ENCODE measurements at regions not wholly inside any gene's neighbourhood (a gene's known extent, or its start where the extent isn't known, plus 50 kb on each side); places are given as distances from the start of the nearest gene placed in this dataset.
"Not testable (repeated sequence)": the region's sequence is repeated elsewhere in the genome, so short reads cannot be mapped to it uniquely, and the experiment has no call there.

DNA sequence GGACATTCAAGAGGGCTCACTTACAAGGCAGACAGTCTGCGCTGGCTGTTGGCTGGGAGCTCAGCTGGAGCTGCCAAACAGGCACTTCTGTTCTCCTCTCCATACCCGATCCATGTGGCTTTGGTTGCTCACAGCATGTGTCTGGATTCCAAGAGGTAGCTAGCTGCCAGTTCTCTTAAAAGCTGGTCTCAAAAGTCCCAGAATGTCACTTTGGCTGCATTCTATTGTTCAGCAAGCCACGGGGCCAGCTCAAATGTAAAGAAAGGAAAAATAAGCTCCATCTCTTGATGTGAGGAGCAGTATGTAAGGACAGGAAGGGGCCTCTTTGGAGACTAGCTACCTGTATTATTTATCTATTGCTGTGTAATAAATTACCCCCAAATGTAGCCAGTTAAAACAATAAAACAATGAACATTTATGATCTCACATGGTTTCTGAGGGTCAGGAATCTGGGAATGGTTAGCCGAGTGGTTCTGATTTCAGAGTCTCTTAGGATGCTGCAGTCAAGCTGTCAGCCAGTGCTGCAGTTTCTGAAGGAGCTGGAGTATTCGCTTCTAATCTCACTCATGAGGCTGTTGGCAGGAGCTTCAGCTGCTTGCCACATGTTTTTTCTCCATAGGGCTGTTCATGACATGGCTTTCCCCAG lies 112.7 kb upstream of the CLINT1 start:
- DNase-seq (ENCODE audit: low read depth) = peak; percentile 28

DNA sequence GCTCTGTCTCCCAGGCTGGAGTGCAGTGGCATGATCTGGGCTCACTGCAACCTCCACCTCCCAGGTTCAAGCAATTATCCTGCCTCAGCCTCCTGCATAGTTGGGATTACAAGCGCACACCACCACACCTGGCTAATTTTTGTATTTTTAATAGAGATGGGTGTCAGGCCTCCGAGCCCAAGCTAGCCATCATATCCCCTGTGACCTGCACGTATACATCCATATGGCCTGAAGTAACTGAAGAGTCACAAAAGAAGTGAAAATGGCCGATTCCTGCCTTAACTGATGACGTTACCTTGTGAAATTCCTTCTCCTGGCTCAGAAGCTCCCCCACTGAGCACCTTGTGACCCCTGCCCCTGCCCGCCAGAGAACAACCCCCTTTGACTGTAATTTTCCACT lies 109.6 kb upstream of the CLINT1 start:
- not testable (repeated sequence) for DNase-seq (ENCODE audit: low read depth)

DNA sequence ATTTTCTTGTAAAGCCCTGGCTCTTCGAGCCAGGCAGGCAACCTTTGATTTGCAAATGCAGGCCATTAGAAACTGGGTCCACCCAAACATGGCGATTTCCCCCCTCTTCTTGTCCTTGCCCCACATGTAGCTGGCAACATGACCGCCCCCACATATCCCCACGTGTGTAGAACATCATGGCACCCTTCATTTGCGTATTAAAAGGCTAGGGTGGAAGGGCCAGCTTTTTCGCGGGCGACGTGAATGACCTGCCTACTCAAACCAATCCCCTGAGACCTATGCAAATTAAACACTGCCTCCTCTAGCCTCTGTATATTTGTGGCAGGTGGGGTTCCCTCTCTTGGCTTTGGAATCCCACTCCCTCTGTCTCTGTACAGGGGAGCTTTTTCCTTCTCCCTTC lies 107.0 kb upstream of the CLINT1 start:
- no peak for DNase-seq (ENCODE audit: low read depth)

DNA sequence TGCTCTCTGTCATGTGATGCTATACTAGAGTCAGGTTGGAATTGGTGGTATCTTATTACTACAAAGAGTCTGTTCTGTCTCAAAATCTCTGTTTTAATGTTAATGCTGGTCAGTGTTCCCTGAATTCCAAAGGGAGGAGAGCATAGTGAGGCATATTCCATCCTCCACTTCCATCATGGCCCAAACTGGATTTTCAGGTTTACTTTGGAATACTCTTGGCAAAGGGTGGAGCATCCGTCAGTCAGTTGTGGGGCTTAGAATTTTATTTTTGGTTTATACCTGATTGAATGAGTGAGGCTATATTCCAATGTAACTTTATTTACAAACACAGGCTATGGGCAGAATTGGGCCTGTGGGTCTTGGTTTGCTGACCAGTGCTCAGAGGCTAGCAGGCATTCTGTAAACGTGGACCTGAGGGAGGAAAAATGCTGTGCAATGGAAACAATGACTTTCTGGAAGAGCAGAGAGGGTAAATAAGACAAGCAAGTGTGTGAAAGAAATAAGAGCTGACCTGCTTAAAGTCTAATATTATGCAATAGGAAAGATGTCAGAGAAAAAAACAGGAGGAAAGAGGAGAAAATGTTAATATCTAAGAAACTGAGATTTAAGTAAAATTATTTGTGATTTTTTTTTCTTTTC lies 106.2 kb upstream of the CLINT1 start:
- peak; percentile 18 for DNase-seq (ENCODE audit: low read depth)

DNA sequence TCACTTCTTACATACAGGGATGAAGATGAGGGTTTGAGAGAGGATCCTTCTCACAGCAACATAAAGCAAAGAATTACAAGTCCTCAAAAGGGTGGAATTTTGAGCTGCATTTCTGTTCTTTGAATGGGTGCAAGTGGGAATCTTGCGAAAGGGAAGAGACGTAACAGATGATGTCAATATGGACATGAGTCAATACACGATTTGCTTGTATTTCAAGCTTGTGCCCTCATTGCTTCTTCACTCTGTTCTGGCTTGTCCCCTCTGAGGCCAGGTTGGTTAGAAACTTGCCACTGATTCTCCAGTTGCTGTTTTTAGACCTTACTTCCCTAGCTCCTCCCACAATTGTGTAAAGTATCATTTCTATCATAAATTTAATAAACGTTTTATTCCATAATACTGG lies 104.8 kb upstream of the CLINT1 start:
- DNase-seq (ENCODE audit: low read depth) = no peak

DNA sequence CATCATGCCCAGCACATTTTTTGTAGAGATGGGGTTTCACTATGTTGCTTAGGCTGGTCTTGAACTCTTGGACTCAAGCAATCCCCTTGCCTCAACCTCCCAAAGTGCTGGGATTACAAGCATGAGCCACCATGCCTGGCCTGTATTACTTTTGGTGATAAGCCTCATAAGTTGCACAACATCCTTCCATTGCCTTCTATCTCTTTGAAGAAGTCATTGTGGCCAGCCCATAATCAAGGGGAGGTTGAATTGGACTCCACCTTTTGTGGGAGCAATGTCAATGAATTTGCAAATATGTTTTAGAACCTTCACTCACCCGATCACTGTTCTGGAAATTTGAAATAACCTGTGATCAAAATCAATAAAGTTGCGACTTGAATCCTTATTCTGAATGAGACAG lies 104.3 kb upstream of the CLINT1 start:
- DNase-seq (ENCODE audit: low read depth) = no peak

DNA sequence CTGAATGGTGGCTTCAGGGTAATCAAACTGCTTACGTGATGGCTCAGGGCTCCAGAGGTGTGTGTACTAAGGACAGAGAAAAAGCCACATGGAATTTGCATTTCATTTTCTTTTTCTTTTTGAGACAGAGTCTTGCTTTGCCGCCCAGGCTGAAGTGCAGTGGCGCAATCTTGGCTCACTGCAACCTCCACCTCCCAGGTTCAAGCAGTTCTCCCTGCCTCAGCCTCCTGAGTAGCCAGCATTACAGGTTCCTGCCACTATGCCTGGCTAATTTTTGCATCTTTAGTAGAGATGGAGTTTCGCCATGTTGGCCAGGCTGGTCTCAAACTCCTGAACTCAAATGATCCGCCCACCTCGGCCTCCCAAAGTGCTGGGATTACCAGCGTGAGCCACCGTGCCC lies 103.7 kb upstream of the CLINT1 start:
- DNase-seq (ENCODE audit: low read depth) = not testable (repeated sequence)

DNA sequence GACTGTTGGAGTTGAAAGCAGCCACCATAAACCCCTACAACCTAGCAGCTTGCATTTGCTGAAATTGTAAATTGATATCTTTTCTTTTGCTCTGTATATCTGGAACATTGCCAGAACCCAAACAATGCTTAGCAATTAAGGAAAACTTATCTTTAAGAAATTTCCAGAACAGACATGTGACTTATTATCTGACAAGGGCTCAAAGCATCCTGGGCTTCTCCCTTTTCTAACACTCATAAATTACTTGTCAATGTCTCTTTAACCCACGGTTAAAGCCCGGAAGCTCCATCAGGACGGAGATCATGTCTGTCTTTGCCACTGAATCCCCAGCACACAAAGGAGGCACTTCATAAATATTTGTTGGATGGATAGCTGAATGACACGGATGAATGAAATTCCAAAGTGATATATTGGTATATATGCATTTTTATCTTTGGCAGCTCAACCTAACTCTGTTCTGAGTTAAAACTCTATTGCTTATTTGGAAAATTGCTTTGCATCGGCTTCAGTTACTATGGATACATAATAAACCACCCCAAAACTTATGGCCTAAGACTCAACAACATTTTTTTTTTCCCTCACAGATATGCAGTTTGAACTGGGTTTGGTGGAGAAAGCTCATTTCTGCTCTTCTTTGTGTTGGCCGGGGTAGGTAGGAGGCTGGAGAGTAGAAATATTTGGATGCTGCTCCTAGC lies 103.1 kb upstream of the CLINT1 start:
- DNase-seq (ENCODE audit: low read depth) = no peak

DNA sequence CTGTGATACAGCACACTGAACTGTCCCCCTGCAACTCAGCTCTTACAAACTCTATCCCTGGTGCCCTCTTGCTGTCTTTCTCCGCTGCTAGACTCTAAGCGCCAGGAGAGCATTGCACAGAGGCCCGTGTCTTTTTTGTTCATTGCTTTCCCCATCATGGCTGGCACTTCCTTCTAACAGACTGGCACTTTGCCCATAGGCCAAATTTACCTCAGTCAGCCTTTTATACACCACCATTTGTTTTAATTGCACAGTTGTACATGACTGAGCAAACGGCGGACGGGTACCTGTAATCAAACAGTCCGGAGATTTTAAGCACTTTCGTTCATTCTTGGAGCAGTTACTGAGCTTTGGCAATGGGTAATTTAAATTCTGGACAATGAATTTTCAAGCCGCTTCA lies 102.2 kb upstream of the CLINT1 start:
- no peak for DNase-seq (ENCODE audit: low read depth)

DNA sequence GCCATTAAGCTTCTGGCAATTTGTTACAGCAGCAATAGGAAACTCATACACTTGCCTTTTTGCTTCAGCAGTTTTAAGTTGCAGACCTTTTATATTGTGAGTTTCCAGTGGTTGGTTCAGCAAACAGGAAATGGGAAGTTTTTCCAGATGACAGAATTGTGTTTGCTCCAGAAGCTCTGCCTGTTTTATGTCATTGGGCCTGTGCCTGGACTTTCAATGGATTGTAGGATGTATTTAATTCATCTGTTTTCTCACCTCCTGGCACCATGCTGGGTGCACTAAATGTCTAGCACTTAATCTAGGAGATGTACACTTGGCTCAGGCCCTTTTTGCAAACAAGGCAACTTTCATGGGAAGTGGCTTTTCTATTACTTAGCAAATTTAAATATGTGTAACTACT lies 100.4 kb upstream of the CLINT1 start:
- no peak for DNase-seq (ENCODE audit: low read depth)

DNA sequence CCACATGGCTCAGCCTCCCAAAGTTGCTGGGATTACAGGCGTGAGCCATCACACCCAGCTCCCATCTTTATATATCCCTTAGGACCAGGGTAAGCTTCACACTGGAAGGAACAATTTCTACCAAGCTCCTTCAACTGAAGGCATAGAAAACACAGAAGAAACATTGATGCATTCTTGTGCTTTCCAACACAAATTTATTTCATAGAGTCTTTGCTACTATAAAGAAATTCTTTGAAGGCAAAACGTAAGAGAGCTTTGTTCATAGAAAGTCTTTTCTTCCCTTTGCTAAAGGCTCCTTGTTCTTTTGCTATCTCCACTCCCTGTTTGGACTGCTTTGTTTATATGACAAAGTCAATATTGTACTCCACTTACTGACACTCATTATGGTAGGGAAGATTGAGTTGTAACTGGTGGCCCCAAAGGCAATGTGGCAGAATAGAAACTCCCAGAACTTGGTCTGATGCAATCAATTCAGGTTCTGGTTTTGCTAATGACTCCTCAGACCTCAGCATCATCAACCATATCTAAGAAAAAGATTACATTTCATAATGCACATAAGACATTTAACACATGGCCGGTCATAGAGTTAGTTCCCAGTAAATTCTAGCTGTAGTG lies 97.4 kb upstream of the CLINT1 start:
- DNase-seq (ENCODE audit: low read depth) = no peak

DNA sequence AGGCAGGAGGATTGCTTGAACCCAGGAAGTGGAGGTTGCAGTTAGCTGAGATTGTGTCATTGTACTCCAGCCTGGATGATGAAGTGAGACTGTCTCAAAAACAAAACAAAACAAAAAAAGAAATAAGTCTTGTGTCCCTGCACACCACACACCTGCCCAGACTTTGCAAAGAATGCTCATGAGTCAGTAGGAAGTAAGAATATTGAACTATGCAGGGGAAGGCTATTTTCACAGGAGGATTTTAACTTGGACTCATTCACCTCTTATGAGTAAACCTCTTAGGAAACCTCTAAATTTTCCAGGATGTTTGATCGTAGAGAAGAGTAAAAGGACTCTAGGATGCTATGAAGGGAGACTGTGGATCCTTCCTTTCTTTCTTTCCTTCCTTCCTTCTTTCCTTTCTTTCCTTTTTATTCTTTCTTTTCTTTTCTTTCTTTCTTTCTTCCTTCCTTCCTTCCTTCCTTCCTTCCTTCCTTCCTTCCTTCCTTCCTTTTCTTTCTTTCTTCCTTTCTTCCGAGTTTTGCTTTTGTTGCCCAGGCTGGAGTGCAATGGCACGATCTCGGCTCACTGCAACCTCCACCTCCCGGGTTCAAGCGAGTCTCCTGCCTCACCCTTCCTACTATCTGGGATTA lies 96.7 kb upstream of the CLINT1 start:
- DNase-seq (ENCODE audit: low read depth) = no peak

DNA sequence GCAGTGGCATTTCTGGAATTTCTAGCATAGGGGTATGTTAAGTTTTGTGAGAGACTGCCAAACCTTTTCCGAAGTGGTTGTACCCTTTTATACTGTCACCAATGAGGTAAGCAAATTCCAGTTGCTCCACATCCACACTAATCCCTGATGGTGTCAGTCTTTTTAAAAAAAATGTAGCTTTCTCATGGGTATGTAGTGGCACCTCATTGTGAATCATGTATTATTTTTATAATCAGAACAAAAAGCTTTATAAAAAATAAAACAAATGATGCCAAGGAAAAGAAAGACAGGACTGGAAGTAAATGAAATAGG lies 93.4 kb upstream of the CLINT1 start:
- DNase-seq (ENCODE audit: low read depth) = no peak

DNA sequence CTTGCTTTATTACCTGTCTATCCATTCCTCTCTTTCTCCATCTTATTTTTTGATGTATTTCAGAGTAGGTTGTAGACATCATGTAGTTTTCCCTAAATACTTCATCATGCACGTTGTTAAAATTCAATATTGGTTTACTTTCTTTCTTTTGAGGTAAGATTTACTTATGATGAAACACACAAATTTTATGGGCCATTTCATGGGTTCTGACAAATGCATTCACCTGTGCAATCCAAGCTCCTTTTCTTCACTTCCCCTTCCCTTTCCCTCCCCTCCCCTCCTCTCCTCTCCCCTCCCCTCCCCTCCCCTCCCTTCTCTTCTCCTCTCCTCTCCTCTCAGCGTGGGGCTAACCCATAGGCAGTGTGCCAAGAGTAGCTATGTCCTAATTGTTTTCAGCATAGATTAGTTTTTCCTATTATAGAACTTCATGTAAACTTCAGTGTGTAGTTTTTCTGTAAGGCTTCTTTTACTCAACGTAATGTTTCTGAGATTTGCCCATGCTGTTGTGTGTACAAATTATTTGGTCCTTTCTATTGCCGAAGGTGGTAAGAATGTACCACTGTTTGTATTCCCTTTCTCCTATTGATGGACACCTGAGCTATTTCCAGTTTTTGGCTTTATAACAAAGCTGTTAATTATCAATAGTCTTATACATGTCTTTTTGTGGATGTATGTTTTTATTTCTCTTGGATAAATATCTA lies 92.9 kb upstream of the CLINT1 start:
- DNase-seq (ENCODE audit: low read depth) = no peak

DNA sequence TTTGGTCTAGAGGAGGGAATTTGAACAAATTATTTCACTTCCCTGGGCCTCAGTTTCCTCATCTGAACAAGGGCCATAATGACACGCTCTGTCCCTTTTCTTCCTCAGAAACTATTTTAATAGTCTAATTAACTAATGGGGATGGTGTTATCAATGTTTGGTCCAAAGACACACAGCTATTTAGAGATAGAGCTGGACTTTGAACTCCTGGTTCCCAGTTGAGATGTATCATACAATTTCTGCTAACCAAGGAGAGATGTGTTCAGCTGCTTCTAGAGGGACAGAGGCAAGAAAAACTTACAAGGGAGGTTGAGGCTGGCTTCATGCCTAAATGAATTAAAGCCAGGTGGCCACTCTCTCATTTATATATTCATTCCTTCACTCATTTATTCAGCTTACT lies 90.6 kb upstream of the CLINT1 start:
- no peak for DNase-seq (ENCODE audit: low read depth)

DNA sequence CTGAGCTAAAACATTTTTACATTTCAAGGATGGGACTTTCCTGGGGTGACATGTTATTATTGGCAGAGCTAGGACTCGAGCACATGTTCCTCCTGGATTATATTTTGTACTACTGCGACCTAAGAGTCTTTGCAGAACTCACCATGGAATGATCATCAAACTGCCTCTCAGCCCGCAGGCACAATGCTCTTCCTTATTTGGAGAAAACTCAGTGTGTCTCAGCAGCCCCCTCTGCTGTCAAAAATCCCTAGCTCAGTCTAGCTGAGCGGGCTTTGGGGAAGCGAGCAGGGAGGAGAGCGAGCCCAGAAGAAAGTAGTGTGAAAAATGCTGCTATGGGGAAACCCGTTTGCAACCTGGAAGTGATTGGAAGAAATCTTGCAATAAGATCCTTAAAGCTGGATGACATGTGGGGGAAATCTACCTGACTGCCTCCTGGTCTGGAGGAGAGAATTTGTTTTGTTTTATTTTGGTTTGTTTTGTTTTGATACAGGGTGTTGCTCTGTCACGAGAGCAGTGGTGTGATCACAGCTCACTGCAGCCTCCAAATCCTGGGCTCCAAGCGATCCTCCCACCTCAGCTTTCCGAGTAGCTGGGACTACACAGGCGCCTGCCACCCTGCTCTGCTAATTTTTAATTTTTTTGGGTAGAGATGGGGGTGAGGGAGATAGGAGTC lies 89.9 kb upstream of the CLINT1 start:
- peak; percentile 85 for DNase-seq (ENCODE audit: low read depth)

DNA sequence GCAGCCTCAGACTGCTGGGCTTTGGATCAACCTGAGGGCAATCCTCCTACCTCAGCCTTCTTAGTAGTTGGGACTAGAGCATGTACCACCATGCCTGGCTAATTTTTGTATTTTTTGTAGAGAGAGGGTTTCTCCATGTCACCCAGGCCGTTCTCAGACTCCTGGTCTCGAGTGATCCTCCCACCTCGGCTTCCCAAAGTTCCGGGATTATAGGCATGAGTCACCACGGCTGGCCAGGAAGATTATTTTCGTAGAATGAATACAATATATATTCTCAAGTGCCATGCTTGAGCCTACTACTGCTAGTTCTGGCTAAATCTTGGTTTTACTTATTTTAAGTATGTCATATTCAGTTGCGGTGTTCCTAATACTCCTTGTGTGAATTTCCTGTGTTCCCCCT lies 88.2 kb upstream of the CLINT1 start:
- no peak for DNase-seq (ENCODE audit: low read depth)

DNA sequence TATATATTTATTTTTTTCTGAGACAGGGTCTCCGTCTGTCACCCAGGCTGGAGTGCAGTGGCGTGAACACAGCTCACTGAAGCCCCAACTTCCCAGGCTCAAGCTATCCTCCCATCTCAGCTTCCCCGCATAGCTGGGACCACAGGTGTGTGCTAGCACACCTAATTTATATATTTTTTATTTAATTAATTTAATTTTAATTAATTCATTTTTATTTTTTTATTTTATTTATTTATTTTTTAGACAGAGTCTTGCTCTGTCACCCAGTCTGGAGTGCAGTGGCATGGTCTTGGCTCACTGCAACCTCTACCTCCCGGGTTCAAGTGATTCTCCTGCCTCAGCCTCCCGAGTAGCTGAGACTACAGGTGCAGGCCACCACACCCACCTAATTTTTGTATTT lies 86.9 kb upstream of the CLINT1 start:
- not testable (repeated sequence) for DNase-seq (ENCODE audit: low read depth)

DNA sequence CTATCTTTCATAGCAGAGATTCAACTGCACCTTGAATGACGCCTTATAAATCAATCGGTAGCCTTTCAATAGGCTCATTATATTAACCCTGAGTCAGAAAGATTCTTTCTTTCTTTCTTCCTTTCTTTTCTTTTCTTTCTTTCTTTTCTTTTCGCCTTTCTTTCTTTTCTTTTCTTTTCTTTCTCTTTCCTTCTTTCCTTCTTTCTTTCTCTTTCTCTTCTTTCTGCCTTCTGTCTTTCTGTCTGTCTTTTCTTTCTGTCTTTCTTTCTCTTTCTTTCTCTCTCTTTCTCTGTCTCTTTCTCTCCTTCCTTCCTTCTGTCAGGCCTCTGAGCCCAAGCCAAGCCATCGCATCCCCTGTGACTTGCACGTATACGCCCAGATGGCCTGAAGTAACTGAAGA lies 86.0 kb upstream of the CLINT1 start:
- DNase-seq (ENCODE audit: low read depth) = no peak

DNA sequence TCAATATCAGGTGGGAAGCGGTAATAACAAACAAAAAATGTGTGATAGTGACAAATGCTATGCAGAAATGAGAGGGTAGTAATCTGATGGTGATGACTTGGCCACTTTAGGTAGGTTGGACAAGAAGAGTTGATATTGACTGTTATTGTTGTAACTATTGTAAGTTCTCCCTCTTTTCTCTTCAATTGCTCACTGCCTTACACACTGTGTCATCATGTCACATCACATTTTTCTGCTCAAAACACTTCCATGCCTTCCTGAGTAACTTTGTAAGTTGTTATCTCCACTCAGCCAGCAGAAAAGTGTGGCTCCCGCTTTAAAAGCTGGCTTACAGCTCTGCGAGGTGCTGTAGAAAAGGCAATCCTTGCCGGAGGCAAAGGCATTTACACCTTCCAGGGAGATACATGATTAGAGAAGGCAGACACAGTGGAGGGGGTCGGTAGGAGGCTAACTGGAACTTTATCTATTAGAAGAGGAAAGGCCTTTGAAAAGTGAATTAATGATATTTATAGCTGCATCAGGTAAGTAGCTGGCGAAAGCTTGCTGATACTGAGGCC lies 85.2 kb upstream of the CLINT1 start:
- DNase-seq (ENCODE audit: low read depth) = no peak

DNA sequence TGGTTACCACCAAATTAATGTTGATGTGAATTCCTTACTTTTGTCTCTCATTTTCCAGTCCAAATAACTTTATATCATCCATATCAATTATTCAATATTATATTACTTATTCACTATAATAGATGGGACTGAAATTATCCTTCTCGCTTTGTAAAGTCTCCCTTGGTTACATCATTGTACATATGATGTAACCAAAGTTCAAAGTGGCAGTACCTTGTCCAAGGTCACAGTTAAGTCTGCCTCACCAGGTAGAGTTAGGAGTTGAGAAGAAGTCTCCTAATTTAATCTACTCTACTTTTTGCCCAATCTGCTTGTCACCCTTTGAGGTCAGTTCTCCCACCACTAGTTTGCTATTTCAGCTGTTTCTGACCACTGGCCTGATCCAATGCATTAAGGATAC lies 83.7 kb upstream of the CLINT1 start:
- DNase-seq (ENCODE audit: low read depth) = no peak
